ENCODE measurements at regions not wholly inside any gene's neighbourhood (a gene's known extent, or its start where the extent isn't known, plus 50 kb on each side); places are given as distances from the start of the nearest gene placed in this dataset.

- TF ChIP-seq CTCF (IDR thresholded peaks at IDR 0.05 in 4 of 5, conservative IDR thresholded peaks at IDR 0.05 in 1 of 5) (no peak), POLR2A (IDR thresholded peaks at IDR 0.05) (no peak)
Measured at GRCh38 chr1:83561346-83561745, 437.6 kb downstream of the TTLL7 start.

Measured in gastrocnemius medialis (tissue), 4 donors.